Astrocyte of the cerebellum (primary cell): ENCODE measurements at regions not wholly inside any gene's neighbourhood (a gene's known extent, or its start where the extent isn't known, plus 50 kb on each side); places are given as distances from the start of the nearest gene placed in this dataset.

Source experiments
- DNase-seq: peaks from one replicate; pipeline ENCODE4 v3.0.0-alpha.2; 2011; ENCODE audit warnings: low read depth
- H3K4me3 ChIP-seq: 2 replicates; pipeline ENCODE4 v1.5.1; 2011; ENCODE audit warnings: mild to moderate bottlenecking, low read depth, low read length, moderate library complexity
- in situ Hi-C: cut with HindIII; loops from 2 replicates; pipeline ENCODE4 v1.10.0; 2017; ENCODE audit warnings: low sequenced_read_pairs
- TF ChIP-seq, protein P1 (sequence below): IDR thresholded peaks from 2 replicates; pipeline ENCODE4 v1.5.1; 2012; ENCODE audit warnings: low read length, low read depth, moderate library complexity, mild to moderate bottlenecking; ENCODE audit errors: missing control alignments

DNA sequence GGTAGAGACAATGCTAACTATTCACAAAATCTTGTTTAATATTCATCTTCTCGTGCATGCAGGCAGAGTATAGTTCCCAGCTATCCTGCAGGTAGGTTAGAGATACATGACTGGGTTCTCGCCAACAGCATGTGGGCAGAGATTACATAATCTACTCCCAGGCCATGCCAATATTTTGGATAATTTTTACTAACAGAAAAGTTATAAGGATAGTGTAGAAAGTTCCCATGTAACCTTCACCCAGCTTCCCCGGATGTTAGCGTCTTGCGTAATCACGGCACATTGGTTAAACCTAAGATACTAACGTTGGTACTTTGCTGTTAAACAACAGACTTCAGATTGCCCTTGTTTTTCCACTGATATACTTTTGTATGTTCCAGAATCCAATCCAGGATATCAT is 215.5 kb upstream of the LARGE1 start:
- TF ChIP-seq, protein P1, sequence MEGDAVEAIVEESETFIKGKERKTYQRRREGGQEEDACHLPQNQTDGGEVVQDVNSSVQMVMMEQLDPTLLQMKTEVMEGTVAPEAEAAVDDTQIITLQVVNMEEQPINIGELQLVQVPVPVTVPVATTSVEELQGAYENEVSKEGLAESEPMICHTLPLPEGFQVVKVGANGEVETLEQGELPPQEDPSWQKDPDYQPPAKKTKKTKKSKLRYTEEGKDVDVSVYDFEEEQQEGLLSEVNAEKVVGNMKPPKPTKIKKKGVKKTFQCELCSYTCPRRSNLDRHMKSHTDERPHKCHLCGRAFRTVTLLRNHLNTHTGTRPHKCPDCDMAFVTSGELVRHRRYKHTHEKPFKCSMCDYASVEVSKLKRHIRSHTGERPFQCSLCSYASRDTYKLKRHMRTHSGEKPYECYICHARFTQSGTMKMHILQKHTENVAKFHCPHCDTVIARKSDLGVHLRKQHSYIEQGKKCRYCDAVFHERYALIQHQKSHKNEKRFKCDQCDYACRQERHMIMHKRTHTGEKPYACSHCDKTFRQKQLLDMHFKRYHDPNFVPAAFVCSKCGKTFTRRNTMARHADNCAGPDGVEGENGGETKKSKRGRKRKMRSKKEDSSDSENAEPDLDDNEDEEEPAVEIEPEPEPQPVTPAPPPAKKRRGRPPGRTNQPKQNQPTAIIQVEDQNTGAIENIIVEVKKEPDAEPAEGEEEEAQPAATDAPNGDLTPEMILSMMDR = no peak
- no peak overlapping the region for H3K4me3 ChIP-seq
- in situ Hi-C loops = no loop called here
- DNase-seq = no peak

DNA sequence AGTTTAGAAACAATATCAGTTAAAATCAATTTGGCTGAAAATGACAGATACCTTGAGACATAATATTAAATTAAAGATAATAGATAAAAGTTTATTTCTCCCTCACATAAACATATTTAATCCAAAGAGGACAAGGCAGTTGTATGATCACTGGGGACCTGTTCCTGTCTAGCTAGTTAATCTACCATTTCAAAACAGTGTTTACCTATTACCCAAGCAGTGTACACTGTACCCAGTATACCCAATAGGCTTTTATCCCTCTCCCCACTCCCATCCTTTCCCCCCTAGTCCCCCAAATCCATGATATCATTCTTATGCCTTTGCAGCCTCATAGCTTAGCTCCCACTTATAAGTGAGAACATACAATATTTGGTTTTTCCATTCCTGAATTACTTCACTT is 229.7 kb upstream of the LARGE1 start:
- TF ChIP-seq, protein P1 = no peak
- H3K4me3 ChIP-seq = no peak overlapping the region
- in situ Hi-C loops = no loop called here
- DNase-seq = no peak

DNA sequence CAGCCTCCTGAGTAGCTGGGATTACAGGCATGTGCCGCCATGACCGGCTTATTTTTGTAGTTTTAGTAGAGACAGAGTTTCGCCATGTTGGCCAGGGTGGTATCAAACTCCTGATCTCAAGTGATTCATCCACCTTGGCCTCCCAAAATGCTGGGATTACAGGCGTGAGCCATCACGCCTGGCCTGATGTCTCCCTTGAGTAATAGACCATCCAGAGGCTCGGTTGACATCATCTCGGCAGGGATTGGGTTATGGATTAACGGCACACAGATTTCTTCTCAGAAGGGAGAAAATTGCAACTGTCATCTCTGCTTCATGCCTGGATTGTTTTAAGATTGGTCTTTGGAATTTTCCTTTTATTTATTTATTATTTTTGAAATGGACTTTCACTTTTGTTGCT is 239.2 kb upstream of the LARGE1 start:
- TF ChIP-seq, protein P1 = no peak
- in situ Hi-C loops = no loop called here
- DNase-seq = no peak
- H3K4me3 ChIP-seq = no peak overlapping the region

DNA sequence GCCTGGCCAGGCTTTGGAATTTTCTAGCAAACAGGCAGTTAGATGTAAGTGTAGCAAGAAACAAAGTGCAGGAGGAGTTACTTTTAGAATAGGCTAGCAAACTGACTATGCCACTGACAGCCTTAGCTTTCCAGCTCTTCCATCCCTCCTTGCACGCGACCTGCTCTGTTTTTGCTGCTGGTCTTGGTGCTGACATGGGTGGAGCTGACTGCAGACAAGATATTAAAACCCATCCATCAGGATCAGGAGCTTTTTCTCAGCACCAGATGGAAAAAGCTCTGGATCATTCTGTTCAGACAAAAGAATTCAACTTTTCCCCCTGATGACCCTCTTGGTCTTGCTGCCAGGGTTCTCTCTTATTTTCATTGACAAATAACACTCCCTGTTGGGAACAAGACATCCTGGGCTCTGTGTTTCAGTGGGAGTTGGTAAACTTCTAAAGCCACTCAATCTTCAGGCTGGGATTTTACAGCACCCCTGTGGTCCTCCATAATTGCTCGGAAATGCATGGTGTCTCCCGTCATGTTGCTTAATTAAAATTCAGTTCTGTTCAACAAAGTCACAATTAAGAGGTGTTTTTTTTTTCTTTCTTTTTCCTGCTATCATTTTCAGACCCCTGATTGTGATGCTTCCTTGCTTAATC is 240.0 kb upstream of the LARGE1 start:
- DNase-seq = no peak
- in situ Hi-C loops = no loop called here
- H3K4me3 ChIP-seq = no peak overlapping the region
- TF ChIP-seq, protein P1 = no peak

DNA sequence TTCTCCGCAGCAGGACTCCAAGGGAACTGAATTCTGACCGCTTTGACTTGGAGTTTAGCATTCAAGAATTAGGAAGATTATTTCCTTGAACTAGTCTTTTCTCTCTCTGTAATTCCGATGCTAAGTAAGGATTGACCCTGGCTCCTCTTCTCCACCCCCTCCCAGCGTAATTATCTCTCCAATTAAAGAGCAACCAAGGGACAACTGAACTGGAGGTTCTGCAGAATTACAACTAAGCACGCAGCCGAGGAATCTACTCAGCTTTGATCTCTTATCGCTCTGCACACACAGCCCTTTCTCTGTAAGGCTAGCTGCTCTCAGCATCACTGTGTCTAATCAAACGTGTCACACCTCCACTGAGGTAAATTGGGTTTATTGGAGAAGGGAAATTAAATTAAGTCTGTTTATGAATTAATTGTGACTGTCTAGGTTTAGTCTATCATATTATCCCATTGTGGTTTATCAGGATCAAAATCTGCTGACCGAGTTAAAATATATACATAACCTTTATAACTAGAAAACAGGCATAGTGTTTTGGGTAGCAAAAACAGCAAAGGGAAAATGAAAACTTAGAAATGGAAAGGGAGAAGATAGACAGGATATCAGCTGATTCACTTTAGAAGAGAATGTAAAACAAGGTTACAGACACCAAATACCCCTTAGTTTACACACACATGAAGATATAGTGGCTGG is 241.3 kb upstream of the LARGE1 start:
- no peak overlapping the region for H3K4me3 ChIP-seq
- in situ Hi-C loops = no loop called here
- DNase-seq = no peak
- TF ChIP-seq, protein P1 = no peak

DNA sequence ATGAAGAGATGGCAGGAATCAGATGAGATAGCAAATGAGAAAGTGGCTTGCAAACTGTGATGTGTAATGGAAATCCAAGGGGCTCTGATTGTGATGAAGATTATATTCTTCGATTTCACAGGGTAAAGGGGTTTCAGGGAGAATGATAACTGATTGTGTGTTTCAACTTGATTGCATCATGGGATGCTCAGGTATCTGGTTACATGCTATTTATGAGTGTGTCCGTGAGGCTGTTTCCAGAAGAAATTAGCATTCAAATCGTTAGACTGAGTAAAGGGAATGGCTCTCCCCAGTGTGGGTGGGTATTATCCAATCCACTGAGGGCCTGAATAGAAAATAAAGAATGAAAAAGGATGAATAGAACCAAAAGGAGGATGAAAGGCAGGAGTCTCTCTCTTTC is 278.7 kb upstream of the LARGE1 start:
- TF ChIP-seq, protein P1 = no peak
- no peak overlapping the region for H3K4me3 ChIP-seq
- in situ Hi-C loops = no loop called here
- DNase-seq = no peak
